Testis (tissue), 2 donors: ENCODE measurements at regions not wholly inside any gene's neighbourhood (a gene's known extent, or its start where the extent isn't known, plus 50 kb on each side); places are given as distances from the start of the nearest gene placed in this dataset.

ENCODE experiments used
- DNase-seq: peaks from one replicate; pipeline ENCODE4 v3.0.0-alpha.2; 2019
- H3K27ac ChIP-seq, 2 donors: fragments of 200-600 bp; sonication (generic); one replicate each; pipeline ENCODE4 v1.5.1; 2019
- H3K27me3 ChIP-seq: fragments of 200-600 bp; sonication (generic); one replicate; pipeline ENCODE4 v1.5.1; 2019
- H3K36me3 ChIP-seq: fragments of 200-600 bp; sonication (generic); one replicate; pipeline ENCODE4 v1.5.1; 2017; ENCODE audit warnings: low read depth; ENCODE audit errors: missing control alignments
- H3K4me1 ChIP-seq: fragments of 200-600 bp; sonication (generic); one replicate; pipeline ENCODE4 v1.5.1; 2019
- H3K4me3 ChIP-seq, 2 donors: fragments of 200-600 bp; sonication (generic); one replicate each; pipeline ENCODE4 v1.5.1; 2017 to 2019
- H3K9me3 ChIP-seq: fragments of 200-600 bp; sonication (generic); one replicate; pipeline ENCODE4 v1.5.1; 2017
- CTCF ChIP-seq, 3 experiments: fragments of 450-650 bp in 2 of 3; fragments of 200-600 bp in 1 of 3; sonication (generic) in 1 of 3; IDR thresholded peaks; one replicate each; pipeline ENCODE4 v1.5.1; 2016 to 2019; ENCODE audit warnings: antibody characterized with exemption in 3 of 3, mild to moderate bottlenecking in 2 of 3, moderate library complexity in 1 of 3
- POLR2A ChIP-seq: fragments of 450-650 bp; IDR thresholded peaks from one replicate; pipeline ENCODE4 v1.6.1; 2017; ENCODE audit warnings: antibody characterized with exemption, mild to moderate bottlenecking, moderate library complexity
- WGBS, 2 donors: methylation state at CpG; one replicate each; pipeline ENCODE4 v1.1.5; 2018; 5-methylcytosine and 5-hydroxymethylcytosine counted together
- intact Hi-C: fragments of 100-400 bp; cut with DNase I; formaldehyde crosslinking; loops from one replicate; pipeline ENCODE4 v1.15.1; 2023; ENCODE audit warnings: low total_unique reads

DNA sequence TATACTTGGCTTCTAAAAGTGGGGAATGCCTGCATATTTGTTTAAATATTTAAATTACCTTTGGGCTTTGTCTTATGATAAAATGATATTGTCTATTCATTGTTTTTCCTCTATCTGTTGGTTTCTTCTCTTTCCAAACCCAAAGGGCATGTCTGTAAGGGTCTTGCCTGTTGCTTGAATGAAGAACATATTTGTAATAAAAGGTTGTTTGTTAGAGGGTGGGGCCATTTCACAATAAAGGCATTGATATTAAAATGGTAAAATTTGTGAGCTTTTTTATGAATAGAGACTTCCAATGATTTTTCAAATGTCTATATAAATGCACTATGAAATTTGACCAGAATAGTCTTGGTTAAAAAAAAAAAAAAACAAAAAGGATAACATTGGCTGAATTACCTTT is 105.2 kb downstream of the DKK1 start:
- Histone ChIP-seq H3K4me1 (no peaks in the 10 kb centered on the region), H3K9me3 (no peaks in the 10 kb centered on the region), H3K4me3 (no peak overlapping the region), H3K27me3 (no peaks in the 10 kb centered on the region), H3K36me3 (no peaks in the 10 kb centered on the region), H3K27ac (no peak overlapping the region)
- no peak for DNase-seq
- intact Hi-C loops = no loop called here
- TF ChIP-seq CTCF (IDR thresholded peaks at IDR 0.05) (no peak), POLR2A (no peak)

DNA sequence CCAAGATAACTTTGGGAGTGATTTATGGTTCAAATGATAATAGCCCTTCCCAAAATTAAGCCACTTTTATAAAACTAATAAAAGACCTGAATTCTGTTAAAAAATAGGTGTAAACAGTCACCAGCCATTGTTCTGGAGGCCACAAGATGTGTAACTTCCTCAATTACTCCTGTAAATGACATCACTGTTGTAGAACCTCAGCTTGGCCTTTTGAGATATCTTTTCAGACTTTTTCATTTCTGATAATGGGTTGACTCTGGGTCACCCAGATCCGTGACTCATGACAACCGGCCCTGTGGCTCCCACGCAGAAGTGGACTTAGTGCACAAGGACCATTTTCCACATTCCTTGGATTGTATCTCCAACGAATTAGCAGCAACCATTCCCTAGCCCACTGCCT is 106.6 kb downstream of the DKK1 start:
- TF ChIP-seq POLR2A (no peak), CTCF (IDR thresholded peaks at IDR 0.05) (no peak)
- WGBS, 2 donors = 78 to 82% methylated on average over 4 of the region's 4 CpGs
- no peak overlapping the region for H3K27ac ChIP-seq
- H3K4me3 ChIP-seq = no peak overlapping the region
- DNase-seq = no peak
- H3K9me3 ChIP-seq = no peaks in the 10 kb centered on the region
- intact Hi-C loops = no loop called here
- no peaks in the 10 kb centered on the region for H3K4me1 ChIP-seq
- no peaks in the 10 kb centered on the region for H3K36me3 ChIP-seq
- no peaks in the 10 kb centered on the region for H3K27me3 ChIP-seq

- DNase-seq = no peak
- WGBS, 2 donors = 81 to 95% methylated on average over 4 of the region's 4 CpGs
- Histone ChIP-seq H3K27me3 (no peaks in the 10 kb centered on the region), H3K4me1 (no peaks in the 10 kb centered on the region), H3K36me3 (no peaks in the 10 kb centered on the region), H3K9me3 (no peaks in the 10 kb centered on the region), H3K27ac (no peak overlapping the region), H3K4me3 (no peak overlapping the region)
- no peak for TF ChIP-seq POLR2A
- TF ChIP-seq CTCF (IDR thresholded peaks at IDR 0.05) = no peak
- intact Hi-C loops = no loop called here
Observed at GRCh38 chr10:52423369-52423768, 109.3 kb downstream of the DKK1 start.

GRCh38 chr10:52424341-52424740 is 110.3 kb downstream of the DKK1 start:
- DNase-seq = no peak
- Histone ChIP-seq H3K27ac (no peak overlapping the region), H3K27me3 (no peaks in the 10 kb centered on the region), H3K4me1 (no peaks in the 10 kb centered on the region), H3K36me3 (no peaks in the 10 kb centered on the region), H3K9me3 (no peaks in the 10 kb centered on the region), H3K4me3 (no peak overlapping the region)
- intact Hi-C loops = no loop called here
- WGBS, 2 donors = 73 to 86% methylated on average over 3 of the region's 3 CpGs
- TF ChIP-seq CTCF (IDR thresholded peaks at IDR 0.05) (no peak), POLR2A (no peak)

- H3K27ac ChIP-seq = no peak overlapping the region
- intact Hi-C loops = no loop called here
- no peak for DNase-seq
- 88 to 96% methylated on average over 11 of the region's 11 CpGs for WGBS, 2 donors
- no peaks in the 10 kb centered on the region for H3K9me3 ChIP-seq
- TF ChIP-seq CTCF (IDR thresholded peaks at IDR 0.05) = no peak
- TF ChIP-seq POLR2A = no peak
- H3K4me1 ChIP-seq = no peaks in the 10 kb centered on the region
- no peak overlapping the region for H3K4me3 ChIP-seq
- no peaks in the 10 kb centered on the region for H3K36me3 ChIP-seq
- no peaks in the 10 kb centered on the region for H3K27me3 ChIP-seq
Observed at GRCh38 chr10:52434734-52435133, 120.7 kb downstream of the DKK1 start.
